Subcutaneous abdominal adipose tissue (tissue), 5 donors: ENCODE measurements at regions not wholly inside any gene's neighbourhood (a gene's known extent, or its start where the extent isn't known, plus 50 kb on each side); places are given as distances from the start of the nearest gene placed in this dataset.
"Not testable (repeated sequence)": the region's sequence is repeated elsewhere in the genome, so short reads cannot be mapped to it uniquely, and the experiment has no call there.

ENCODE experiments used
- H3K27ac ChIP-seq: one replicate; pipeline ENCODE4 v1.7.0; 2013; ENCODE audit warnings: low read depth, mild to moderate bottlenecking, inconsistent platforms, low read length, moderate library complexity
- H3K27me3 ChIP-seq, 5 donors: one replicate each; pipeline ENCODE4 v1.7.0; 2013; ENCODE audit warnings: low read length in 5 of 5, inconsistent platforms in 1 of 5; ENCODE audit not compliant: control insufficient read depth in 5 of 5, insufficient read depth in 4 of 5
- H3K36me3 ChIP-seq, 5 donors: one replicate each; pipeline ENCODE4 v1.7.0; 2013; ENCODE audit warnings: low read length in 5 of 5; ENCODE audit not compliant: control insufficient read depth in 5 of 5, insufficient read depth in 5 of 5
- H3K4me1 ChIP-seq, 5 donors: one replicate each; pipeline ENCODE4 v1.7.0; 2013; ENCODE audit warnings: low read length in 5 of 5, mild to moderate bottlenecking in 3 of 5, moderate library complexity in 1 of 5; ENCODE audit not compliant: control insufficient read depth in 5 of 5, insufficient read depth in 5 of 5
- H3K4me3 ChIP-seq, 5 donors: one replicate each; pipeline ENCODE4 v1.7.0; 2013; ENCODE audit warnings: low read length in 5 of 5, low read depth in 1 of 5
- H3K9ac ChIP-seq, 5 donors: one replicate each; pipeline ENCODE4 v1.7.0; 2013; ENCODE audit warnings: low read length in 5 of 5, mild to moderate bottlenecking in 4 of 5, moderate library complexity in 3 of 5
- H3K9me3 ChIP-seq, 5 donors: one replicate each; pipeline ENCODE4 v1.7.0; 2013; ENCODE audit warnings: low read length in 5 of 5; ENCODE audit not compliant: control insufficient read depth in 5 of 5
- donor health status: healthy.
- donor health status: healthy.
- donor health status: healthy.
- donor health status: healthy.
- donor health status: healthy.

DNA sequence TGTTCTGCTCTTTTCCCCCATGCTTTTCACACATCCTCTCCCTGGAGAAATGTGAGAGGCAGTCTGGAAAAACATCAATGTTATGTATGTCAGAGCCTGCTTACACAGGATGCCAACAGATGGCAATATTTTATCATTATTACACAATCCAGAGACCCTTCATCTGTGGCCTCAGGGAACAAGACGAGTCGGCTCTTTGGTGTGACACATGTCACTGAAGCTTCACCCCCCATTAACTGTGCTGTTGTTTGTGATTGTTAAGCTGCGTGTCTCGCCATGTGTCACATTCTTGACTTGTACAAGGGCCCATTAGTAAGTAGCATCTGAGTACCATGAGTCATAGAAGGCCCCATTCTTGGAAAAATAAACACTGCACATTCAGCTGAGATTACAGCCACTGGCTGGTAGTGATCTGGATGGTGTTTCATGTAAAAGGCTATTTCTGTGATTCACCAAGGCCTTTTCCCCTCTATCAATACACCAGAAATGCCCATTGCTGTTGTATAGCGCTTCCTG lies 682.1 kb upstream of the SOX9 start:
- Histone ChIP-seq H3K36me3 (no peaks in the 10 kb centered on the region), H3K4me3 (no peak overlapping the region), H3K9ac (no peak overlapping the region), H3K27me3 (no peaks in the 10 kb centered on the region), H3K4me1 (no peaks in the 10 kb centered on the region), H3K9me3 (no peaks in the 10 kb centered on the region), H3K27ac (no peak overlapping the region)

GRCh38 chr17:71440513-71440912 lies 680.3 kb upstream of the SOX9 start:
- no peak overlapping the region for H3K4me3 ChIP-seq
- no peaks in the 10 kb centered on the region for H3K36me3 ChIP-seq
- no peaks in the 10 kb centered on the region for H3K9me3 ChIP-seq
- H3K4me1 ChIP-seq = no peaks in the 10 kb centered on the region
- no peak overlapping the region for H3K9ac ChIP-seq
- no peaks in the 10 kb centered on the region for H3K27me3 ChIP-seq
- no peak overlapping the region for H3K27ac ChIP-seq

DNA sequence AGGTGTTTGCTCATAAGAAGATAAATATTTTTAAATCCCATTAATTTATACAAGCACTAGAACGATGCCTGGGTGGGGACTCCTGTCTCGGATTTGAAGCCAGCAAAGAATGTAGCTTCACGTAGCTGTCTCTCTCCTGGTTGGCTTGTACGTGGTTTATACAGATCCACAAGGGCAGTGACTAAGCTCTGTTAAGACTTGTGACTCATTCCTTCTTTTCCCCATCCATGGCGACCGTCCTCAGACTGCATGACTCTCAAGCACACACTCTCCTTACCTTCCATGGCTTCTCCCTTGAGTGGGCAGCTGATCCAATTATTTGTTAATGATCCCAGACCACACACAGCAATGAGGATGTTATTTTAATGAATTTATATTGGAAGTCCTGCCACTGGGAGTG lies 679.7 kb upstream of the SOX9 start:
- Histone ChIP-seq H3K4me1 (no peaks in the 10 kb centered on the region), H3K4me3 (no peak overlapping the region), H3K27me3 (no peaks in the 10 kb centered on the region), H3K27ac (no peak overlapping the region), H3K36me3 (no peaks in the 10 kb centered on the region), H3K9me3 (no peaks in the 10 kb centered on the region), H3K9ac (no peak overlapping the region)

- Histone ChIP-seq H3K27me3 (no peaks in the 10 kb centered on the region), H3K4me1 (no peaks in the 10 kb centered on the region), H3K4me3 (no peak overlapping the region), H3K27ac (no peak overlapping the region), H3K36me3 (no peaks in the 10 kb centered on the region), H3K9me3 (no peaks in the 10 kb centered on the region), H3K9ac (no peak overlapping the region)
These were observed 676.7 kb upstream of the SOX9 start for GRCh38 chr17:71444078-71444477.

DNA sequence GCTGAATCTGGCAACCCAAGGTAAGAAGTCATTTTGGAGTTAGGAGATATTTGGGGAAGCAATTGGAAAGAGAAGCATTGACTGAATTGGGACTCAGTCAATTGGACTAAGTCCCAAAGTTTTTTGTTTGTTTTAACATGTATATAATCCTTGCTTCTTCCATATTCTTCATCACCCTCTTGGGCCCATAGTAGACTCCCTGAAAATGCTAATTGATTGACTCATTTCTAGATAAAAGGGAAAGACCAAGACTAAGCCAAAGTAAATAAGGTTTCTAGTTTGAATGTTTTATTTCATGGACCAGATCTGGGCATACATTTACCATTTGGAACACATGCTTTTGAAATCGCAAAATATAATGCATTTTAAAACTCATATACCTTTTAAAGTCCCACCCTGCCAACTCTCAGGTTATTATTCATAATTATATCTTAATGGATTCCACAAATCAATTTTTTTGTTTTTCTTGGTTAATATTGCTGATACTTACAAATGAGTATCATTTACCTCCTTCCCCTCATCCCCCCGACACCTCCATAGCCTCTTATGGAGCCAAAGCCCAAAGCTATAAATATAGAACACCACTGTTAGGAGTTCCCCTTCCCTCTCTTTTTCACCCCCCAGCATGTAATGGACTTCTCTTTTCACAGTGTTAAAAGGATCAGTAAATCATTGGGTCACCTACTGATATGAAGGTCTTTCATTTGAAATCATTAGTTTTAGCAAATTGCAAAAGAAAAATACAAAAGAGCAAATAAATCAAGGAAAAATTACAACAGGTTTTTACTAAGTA lies 674.0 kb upstream of the SOX9 start:
- no peak overlapping the region for H3K9ac ChIP-seq
- no peaks in the 10 kb centered on the region for H3K27me3 ChIP-seq
- no peak overlapping the region for H3K4me3 ChIP-seq
- no peaks in the 10 kb centered on the region for H3K9me3 ChIP-seq
- H3K36me3 ChIP-seq = no peaks in the 10 kb centered on the region
- H3K4me1 ChIP-seq = no peaks in the 10 kb centered on the region
- no peak overlapping the region for H3K27ac ChIP-seq

DNA sequence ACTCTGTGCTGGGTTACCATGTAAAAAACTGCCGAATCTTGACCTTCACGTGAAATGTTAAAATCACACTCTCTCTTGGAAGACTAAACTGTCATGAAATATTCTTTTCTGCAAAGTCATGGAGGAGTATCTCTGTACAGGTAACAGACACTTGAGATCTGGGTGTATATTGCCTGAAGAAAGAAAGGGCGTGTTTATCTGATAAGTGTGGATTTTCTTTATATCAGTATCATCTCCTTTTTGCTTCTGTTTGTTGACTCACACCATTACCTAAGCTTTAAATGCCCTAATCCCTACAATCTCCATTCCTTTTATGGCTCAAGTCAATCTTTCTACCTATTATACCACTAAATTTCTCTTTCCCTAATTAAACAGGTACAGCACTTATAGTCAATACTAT lies 673.2 kb upstream of the SOX9 start:
- H3K9ac ChIP-seq = no peak overlapping the region
- H3K9me3 ChIP-seq = no peaks in the 10 kb centered on the region
- no peak overlapping the region for H3K4me3 ChIP-seq
- H3K27ac ChIP-seq = no peak overlapping the region
- H3K4me1 ChIP-seq = no peaks in the 10 kb centered on the region
- no peaks in the 10 kb centered on the region for H3K27me3 ChIP-seq
- no peaks in the 10 kb centered on the region for H3K36me3 ChIP-seq

- H3K36me3 ChIP-seq, H3K9me3 ChIP-seq, H3K27ac ChIP-seq, H3K9ac ChIP-seq, H3K27me3 ChIP-seq, H3K4me3 ChIP-seq, H3K4me1 ChIP-seq: not testable (repeated sequence)
These were observed 670.2 kb upstream of the SOX9 start for GRCh38 chr17:71450657-71451056.

DNA sequence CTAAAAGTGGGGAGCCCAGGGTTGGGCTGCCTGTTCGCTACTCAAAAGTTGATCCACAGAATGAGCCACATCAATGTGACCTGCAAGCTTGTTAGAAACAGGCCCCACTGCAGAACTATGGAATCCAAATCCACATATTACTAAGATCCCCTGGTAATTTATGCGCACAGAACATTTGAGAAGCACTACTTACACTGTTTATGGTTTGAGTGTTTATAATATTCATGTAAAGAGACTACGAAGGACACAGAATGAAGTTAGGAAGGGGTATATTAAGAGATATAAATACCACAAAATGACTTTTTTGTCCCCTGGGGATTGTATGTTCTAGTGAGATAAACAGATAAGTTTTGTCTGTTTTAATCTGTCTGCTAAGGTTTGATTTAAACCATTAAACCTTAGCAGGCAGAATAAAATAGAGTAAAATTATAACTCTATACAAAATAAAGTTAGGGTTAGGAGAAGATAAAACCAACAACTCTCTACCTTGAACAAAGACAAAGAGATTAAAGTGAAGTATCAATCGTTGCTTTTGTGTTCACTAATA lies 666.9 kb upstream of the SOX9 start:
- Histone ChIP-seq H3K27me3 (no peaks in the 10 kb centered on the region), H3K9ac (no peak overlapping the region), H3K4me3 (no peak overlapping the region), H3K27ac (no peak overlapping the region), H3K36me3 (no peaks in the 10 kb centered on the region), H3K4me1 (no peaks in the 10 kb centered on the region), H3K9me3 (no peaks in the 10 kb centered on the region)

DNA sequence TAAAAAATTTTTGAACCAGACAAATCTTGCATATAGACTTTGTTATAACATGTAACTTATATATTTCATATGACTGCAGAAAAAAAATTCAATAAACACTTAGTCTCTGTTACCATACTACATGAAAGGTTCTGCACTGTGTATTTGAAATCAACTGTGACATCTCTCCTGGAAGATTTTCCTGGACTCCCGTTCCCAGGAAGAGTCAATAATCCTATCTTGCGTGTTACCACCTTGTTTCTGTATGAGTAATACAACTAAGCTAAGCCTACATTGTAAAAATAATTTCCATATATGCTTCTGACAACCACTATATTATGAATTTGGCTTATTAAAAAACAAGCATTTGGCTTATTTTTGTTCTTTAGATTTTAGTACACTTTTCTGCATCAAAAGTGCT lies 665.6 kb upstream of the SOX9 start:
- H3K27ac ChIP-seq = no peak overlapping the region
- no peaks in the 10 kb centered on the region for H3K9me3 ChIP-seq
- H3K36me3 ChIP-seq = no peaks in the 10 kb centered on the region
- H3K27me3 ChIP-seq = no peaks in the 10 kb centered on the region
- no peaks in the 10 kb centered on the region for H3K4me1 ChIP-seq
- H3K9ac ChIP-seq = no peak overlapping the region
- no peak overlapping the region for H3K4me3 ChIP-seq

GRCh38 chr17:71458322-71458721 lies 662.5 kb upstream of the SOX9 start:
- no peaks in the 10 kb centered on the region for H3K4me1 ChIP-seq
- H3K9ac ChIP-seq = no peak overlapping the region
- no peak overlapping the region for H3K4me3 ChIP-seq
- no peak overlapping the region for H3K27ac ChIP-seq
- H3K9me3 ChIP-seq = no peaks in the 10 kb centered on the region
- no peaks in the 10 kb centered on the region for H3K36me3 ChIP-seq
- no peaks in the 10 kb centered on the region for H3K27me3 ChIP-seq
